Mucosa of descending colon (tissue), 3 donors: ENCODE measurements at regions not wholly inside any gene's neighbourhood (a gene's known extent, or its start where the extent isn't known, plus 50 kb on each side); places are given as distances from the start of the nearest gene placed in this dataset.
A peak's percentile ranks its signal among the peaks of the same experiment; 100 is the strongest.

Experiments
- ATAC-seq: fragments of 200-7000 bp; cut with Tn5 transposase; one replicate; pipeline ENCODE4 v1.9.1; 2020; ENCODE audit warnings: mild to moderate bottlenecking, moderate library complexity
- DNase-seq, 3 donors: peaks; one replicate each; pipeline ENCODE4 v3.0.0-alpha.2; 2020
- H3K36me3 ChIP-seq: fragments of 200-600 bp; one replicate; pipeline ENCODE4 v1.8.0; 2021; ENCODE audit warnings: low read depth, mild to moderate bottlenecking
- H3K4me1 ChIP-seq: fragments of 200-600 bp; one replicate; pipeline ENCODE4 v1.8.0; 2021; ENCODE audit warnings: low read depth, mild to moderate bottlenecking
- H3K4me3 ChIP-seq: fragments of 200-600 bp; one replicate; pipeline ENCODE4 v1.8.0; 2021; ENCODE audit warnings: mild to moderate bottlenecking
- H3K9me3 ChIP-seq: fragments of 200-600 bp; one replicate; pipeline ENCODE4 v1.8.0; 2021; ENCODE audit warnings: mild to moderate bottlenecking
- intact Hi-C, 2 donors: fragments of 100-400 bp; cut with DNase I in 1 of 2; cut with micrococcal nuclease in 1 of 2; formaldehyde crosslinking; loops; one replicate each; pipeline versions ENCODE4 v1.11.0 to v1.11.1; 2022; cut with DNase I, micrococcal nuclease
- TF ChIP-seq, protein P1 (sequence below): fragments of 200-600 bp; IDR thresholded peaks from one replicate; pipeline ENCODE4 v1.8.0; 2022; ENCODE audit warnings: antibody characterized with exemption, mild to moderate bottlenecking
- donor health status: DM: no; HTN: no; CAD: no; lungs with moderate emphysema.
- donor health status: DM: no; HTN: no; CAD: no.
- donor health status: DM: no; HTN: yes; CAD: no.

DNA sequence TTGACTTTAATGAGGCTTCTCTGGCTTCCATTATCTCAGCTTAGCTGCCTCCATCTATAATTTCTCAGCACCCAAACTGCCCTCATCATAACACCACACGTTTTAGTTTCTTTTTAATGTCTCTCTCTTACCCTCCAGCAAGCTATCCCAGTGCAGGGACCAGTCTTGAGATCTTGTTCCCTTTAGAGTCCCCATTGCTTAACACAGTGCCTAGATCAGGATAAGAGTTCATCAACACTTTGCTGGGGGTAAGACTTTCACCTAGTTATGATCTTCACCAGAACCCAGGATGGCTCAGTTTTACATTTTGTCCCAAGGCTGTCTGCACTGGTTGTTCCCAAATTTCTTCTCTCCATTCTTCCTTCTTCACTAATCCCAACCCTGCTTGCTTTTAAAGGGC lies 126.1 kb downstream of the OR2B2 start:
- no peak for ATAC-seq
- TF ChIP-seq, protein P1, sequence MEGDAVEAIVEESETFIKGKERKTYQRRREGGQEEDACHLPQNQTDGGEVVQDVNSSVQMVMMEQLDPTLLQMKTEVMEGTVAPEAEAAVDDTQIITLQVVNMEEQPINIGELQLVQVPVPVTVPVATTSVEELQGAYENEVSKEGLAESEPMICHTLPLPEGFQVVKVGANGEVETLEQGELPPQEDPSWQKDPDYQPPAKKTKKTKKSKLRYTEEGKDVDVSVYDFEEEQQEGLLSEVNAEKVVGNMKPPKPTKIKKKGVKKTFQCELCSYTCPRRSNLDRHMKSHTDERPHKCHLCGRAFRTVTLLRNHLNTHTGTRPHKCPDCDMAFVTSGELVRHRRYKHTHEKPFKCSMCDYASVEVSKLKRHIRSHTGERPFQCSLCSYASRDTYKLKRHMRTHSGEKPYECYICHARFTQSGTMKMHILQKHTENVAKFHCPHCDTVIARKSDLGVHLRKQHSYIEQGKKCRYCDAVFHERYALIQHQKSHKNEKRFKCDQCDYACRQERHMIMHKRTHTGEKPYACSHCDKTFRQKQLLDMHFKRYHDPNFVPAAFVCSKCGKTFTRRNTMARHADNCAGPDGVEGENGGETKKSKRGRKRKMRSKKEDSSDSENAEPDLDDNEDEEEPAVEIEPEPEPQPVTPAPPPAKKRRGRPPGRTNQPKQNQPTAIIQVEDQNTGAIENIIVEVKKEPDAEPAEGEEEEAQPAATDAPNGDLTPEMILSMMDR, result no peak
- DNase-seq, result no peak
- Histone ChIP-seq H3K36me3 (no peaks in the 10 kb centered on the region), H3K4me1 (peaks cover 12% of the 10 kb centered on the region), H3K4me3 (no peak overlapping the region), H3K9me3 (no peaks in the 10 kb centered on the region)
- intact Hi-C loops, result no loop called here

DNA sequence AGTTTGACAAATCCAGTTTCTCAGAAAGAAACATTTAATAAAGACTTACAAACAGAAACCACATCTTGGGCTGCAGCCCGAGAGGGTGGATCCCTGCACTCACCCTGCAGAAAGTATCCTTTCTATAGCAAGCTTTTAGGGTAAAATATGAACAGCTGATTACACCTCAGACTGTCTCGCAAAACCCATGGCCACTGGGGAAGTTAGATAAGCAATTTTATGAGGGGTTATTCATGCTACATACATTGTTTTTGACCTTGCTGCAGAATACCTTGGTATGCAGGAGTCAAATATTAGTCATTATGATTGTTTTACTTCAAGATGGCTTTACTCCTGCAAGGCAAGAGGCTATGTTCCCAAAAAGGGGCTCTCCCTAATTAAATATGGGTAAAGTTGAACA lies 126.9 kb downstream of the OR2B2 start:
- Histone ChIP-seq H3K4me3 (no peak overlapping the region), H3K9me3 (no peaks in the 10 kb centered on the region), H3K36me3 (no peaks in the 10 kb centered on the region), H3K4me1 (peaks cover 12% of the 10 kb centered on the region)
- TF ChIP-seq, protein P1, result no peak
- peak; percentile 75 for ATAC-seq
- peak in 1 of 3 donors; percentile 40 for DNase-seq
- intact Hi-C loops, result no loop called here

DNA sequence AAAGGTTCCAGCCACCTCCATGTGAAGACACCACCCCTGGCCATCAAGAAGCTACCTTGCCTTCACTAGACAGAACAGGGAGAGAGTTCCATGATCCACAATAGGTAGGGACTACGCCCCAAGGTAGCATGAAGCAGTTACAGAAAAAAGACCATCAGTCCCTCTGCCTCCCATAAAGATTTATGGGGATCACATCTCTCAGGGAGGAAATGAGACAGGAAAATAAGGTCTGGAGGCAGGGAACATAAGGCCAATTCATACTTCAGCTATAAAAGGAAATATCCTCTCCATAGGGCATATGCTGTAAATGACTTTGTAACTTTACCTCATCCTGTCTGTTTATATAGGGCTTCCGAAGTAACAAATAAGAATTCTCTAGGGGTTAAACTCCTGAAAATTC lies 129.4 kb downstream of the OR2B2 start:
- DNase-seq (peak in 1 of 3 donors; percentile 57), ATAC-seq (peak; percentile 81)
- Histone ChIP-seq H3K36me3 (no peaks in the 10 kb centered on the region), H3K4me3 (no peak overlapping the region), H3K4me1 (peaks cover 18% of the 10 kb centered on the region), H3K9me3 (no peaks in the 10 kb centered on the region)
- TF ChIP-seq, protein P1, result no peak
- intact Hi-C loops, result no loop called here

DNA sequence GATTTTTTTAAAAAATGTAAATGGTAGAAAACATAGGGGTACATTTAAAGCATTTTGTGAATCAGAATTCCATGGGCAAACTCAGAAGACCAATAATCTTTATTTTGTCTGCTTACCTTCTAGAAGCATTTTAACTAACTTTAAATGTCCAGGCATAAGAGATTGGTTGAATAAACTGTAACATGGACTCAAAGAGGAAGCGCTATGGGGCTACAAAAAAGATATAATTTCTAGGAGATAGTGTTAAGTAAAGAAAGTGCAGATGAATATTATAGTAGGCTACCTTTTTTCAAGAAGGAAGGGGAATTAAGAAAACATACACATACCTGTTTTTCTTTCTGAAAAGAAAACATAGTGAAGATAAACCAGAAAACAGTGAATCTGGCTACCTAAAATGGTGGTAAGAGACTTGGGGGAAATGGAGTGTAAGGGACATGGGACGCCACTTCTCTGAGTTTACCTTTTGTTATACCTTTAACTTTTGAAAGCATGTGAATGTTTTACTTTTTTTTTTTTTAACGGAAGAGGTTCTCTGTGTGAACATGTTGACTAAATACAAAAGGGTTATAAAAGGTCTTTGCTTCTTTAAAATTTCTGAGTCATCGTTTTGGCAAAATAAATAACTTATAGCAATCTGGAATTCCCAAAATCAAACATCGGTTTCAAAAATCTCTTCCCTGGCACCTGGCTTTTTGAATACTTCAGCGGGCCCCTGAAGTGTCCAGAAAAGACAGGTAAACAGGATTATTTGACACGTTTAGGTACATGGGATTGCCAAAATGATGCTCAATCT lies 133.4 kb downstream of the OR2B2 start:
- DNase-seq (no peak), ATAC-seq (no peak)
- Histone ChIP-seq H3K36me3 (no peaks in the 10 kb centered on the region), H3K4me1 (peaks cover 22% of the 10 kb centered on the region), H3K4me3 (no peak overlapping the region), H3K9me3 (no peaks in the 10 kb centered on the region)
- TF ChIP-seq, protein P1, result no peak
- intact Hi-C loops, result loop anchor here in 1 of 2 donors (10.0 kb wide), 1 partner anchor 116 kb away; a partner anchor contains a TSS

DNA sequence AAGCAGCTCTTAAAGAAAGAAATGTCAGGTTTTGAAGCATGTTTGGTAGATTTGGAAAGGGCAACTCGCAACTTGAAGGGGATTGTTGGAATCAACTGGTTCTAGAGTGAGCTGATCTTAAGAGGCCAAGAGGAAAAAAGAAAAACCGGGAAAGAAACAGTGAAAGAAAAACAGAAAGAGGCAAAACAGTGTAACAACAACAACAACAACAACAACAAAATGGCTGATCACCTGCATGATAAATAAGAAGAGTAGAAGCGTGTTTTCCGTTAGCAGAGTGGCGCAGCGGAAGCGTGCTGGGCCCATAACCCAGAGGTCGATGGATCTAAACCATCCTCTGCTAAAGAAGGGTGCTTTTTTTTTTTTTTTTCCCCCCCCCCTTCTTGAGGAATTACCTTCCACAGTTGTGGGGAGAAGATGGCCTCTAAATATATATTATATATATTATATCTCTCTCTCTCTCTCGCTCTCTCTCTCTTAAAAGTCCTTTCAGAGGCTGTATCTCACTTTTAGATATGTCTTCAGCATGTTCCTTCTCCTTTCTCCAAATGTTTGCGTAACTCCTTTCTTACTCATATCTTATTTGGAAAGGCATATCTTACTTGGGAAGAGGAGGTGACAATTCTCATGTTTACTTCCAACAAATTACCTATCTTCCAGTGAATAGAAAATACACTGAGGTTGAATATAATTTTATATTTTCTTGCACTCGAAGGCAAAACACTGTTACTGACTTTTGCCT lies 134.4 kb downstream of the OR2B2 start:
- H3K4me3 ChIP-seq, result no peak overlapping the region
- peaks cover 29% of the 10 kb centered on the region for H3K4me1 ChIP-seq
- H3K9me3 ChIP-seq, result no peaks in the 10 kb centered on the region
- intact Hi-C loops, result loop anchor here in 1 of 2 donors (10.0 kb wide), 1 partner anchor 117 kb away; a partner anchor contains a TSS
- TF ChIP-seq, protein P1, result no peak
- ATAC-seq, result no peak
- no peaks in the 10 kb centered on the region for H3K36me3 ChIP-seq
- no peak for DNase-seq
